ENCODE measurements at regions not wholly inside any gene's neighbourhood (a gene's known extent, or its start where the extent isn't known, plus 50 kb on each side); places are given as distances from the start of the nearest gene placed in this dataset.

DNA sequence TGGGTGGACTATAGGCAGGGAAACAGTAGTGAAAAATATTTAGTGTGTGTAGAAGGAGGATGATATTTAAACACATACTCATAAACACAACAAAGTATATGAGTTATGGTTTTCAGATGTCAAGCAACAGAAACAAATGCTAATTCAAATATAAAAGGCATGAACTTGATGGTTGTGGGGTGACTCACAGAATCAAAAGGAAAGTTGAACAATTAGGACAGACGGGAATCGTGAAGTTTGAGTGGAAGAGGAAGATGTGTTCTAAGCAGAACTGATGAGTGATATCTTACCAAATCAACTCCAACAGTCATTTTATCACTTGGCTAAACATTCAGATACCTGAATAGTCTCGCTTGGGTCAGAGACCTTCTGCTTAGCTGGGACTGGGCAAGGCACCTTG, 53.6 kb upstream of the ITGA6 start:
- H3K27me3 Mint-ChIP-seq (ENCODE audit: insufficient read depth, unreplicated experiment): no peaks in the 10 kb centered on the region
- no TSS peak for BruUV-seq (replicated peaks)
- TF ChIP-seq, protein P1, sequence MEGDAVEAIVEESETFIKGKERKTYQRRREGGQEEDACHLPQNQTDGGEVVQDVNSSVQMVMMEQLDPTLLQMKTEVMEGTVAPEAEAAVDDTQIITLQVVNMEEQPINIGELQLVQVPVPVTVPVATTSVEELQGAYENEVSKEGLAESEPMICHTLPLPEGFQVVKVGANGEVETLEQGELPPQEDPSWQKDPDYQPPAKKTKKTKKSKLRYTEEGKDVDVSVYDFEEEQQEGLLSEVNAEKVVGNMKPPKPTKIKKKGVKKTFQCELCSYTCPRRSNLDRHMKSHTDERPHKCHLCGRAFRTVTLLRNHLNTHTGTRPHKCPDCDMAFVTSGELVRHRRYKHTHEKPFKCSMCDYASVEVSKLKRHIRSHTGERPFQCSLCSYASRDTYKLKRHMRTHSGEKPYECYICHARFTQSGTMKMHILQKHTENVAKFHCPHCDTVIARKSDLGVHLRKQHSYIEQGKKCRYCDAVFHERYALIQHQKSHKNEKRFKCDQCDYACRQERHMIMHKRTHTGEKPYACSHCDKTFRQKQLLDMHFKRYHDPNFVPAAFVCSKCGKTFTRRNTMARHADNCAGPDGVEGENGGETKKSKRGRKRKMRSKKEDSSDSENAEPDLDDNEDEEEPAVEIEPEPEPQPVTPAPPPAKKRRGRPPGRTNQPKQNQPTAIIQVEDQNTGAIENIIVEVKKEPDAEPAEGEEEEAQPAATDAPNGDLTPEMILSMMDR (IDR thresholded peaks at IDR 0.05; ENCODE audit: unreplicated experiment): no peak
- CTCF ChIA-PET: no interaction called here
- H3K27ac Mint-ChIP-seq (ENCODE audit: low read depth, unreplicated experiment): no peak overlapping the region
- no peaks in the 10 kb centered on the region for H3K9me3 Mint-ChIP-seq (ENCODE audit: unreplicated experiment)
- POLR2A ChIA-PET: interaction anchor here (0.9 to 1.2 kb wide), 2 partner anchors 12 to 74 kb away, joined by 3 read pairs; no protein-coding TSS in a partner anchor
- DNase-seq (ENCODE audit: unreplicated experiment): no peak
- intact Hi-C loops (cut with micrococcal nuclease): no loop called here
- no peaks in the 10 kb centered on the region for H3K36me3 Mint-ChIP-seq (ENCODE audit: insufficient read depth, unreplicated experiment)
- H3K4me3 Mint-ChIP-seq (ENCODE audit: unreplicated experiment): no peak overlapping the region
- peaks cover 5% of the 10 kb centered on the region for H3K4me1 Mint-ChIP-seq (ENCODE audit: insufficient read depth, unreplicated experiment)

DNA sequence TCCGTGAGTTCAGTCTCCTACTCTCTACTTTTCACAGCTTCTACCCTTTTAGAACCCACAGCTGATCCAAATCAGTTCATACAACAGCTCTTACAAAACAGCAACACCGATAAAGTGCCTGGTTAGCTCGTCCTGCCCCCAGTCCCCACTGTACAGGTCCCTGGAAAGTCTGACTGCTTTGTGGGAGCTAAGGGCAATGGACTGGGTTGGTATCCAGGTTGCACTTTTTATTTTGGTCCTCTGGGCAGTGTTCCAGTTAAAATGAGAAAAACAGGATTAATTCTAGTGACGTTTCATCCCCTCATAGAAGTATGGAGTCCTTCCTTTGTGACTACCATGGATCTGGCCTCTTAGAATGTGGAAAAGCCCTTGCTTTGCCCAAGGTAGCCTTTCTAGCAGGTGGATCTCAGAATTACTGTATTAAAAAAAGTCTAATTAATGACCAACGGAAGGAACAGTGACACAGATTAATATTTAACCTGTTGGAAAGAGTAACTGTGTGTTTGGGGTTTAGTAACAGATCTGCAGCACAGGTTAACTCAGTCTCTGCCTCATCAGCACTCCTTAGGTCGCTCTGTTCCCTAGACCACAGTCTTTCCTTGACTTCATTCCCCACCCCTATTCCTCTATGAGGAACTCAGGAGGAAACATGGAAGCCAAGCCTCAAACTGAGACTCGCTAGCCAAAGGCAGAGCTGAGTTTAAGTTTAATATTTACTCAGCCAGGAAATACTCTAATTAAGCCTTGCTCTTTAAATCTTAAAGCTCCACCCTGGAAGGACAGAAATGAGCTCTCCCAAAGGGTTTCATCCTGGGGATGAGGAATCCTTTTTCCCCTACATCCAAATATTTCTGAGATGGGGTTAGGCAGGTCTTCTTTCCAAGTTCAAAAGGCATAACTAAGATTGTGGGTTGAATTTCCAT, 52.8 kb upstream of the ITGA6 start:
- ChIA-PET POLR2A (interaction anchor here (0.9 to 1.0 kb wide), 2 partner anchors 12 to 13 kb away, joined by 3 read pairs; no protein-coding TSS in a partner anchor), CTCF (no interaction called here)
- Mint-ChIP-seq H3K9me3 (ENCODE audit: unreplicated experiment) (no peaks in the 10 kb centered on the region), H3K27ac (ENCODE audit: low read depth, unreplicated experiment) (no peak overlapping the region), H3K36me3 (ENCODE audit: insufficient read depth, unreplicated experiment) (no peaks in the 10 kb centered on the region), H3K4me3 (ENCODE audit: unreplicated experiment) (no peak overlapping the region), H3K4me1 (ENCODE audit: insufficient read depth, unreplicated experiment) (peaks cover 5% of the 10 kb centered on the region), H3K27me3 (ENCODE audit: insufficient read depth, unreplicated experiment) (no peaks in the 10 kb centered on the region)
- no TSS peak for BruUV-seq (replicated peaks)
- TF ChIP-seq, protein P1 (IDR thresholded peaks at IDR 0.05; ENCODE audit: unreplicated experiment): no peak
- DNase-seq (ENCODE audit: unreplicated experiment): no peak
- intact Hi-C loops (cut with micrococcal nuclease): no loop called here

DNA sequence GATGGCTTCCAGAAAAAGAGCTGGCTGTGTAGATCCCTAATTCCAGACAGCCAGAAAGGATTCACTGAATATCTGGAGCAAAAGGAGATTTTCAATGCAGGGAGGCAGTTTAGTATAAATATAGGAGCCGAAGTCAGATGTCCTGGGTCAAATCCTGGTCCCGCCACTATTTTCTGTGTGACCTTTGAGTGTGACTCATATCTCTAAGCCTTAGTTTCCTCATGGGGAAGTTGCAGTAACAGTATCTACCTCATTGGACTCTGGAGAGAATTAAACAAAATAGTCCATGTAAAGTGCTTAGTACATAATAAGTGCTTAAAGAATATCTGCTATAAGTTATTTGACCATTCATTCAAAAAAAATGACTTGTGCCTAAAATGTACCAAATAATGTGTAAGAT, 52.1 kb upstream of the ITGA6 start:
- ChIA-PET CTCF (no interaction called here), POLR2A (interaction anchor here (1.0 kb wide), 1 partner anchor 12 kb away, joined by 3 read pairs; no protein-coding TSS in a partner anchor)
- intact Hi-C loops (cut with micrococcal nuclease): no loop called here
- H3K27ac Mint-ChIP-seq (ENCODE audit: low read depth, unreplicated experiment): no peak overlapping the region
- BruUV-seq (replicated peaks): no TSS peak
- TF ChIP-seq, protein P1 (IDR thresholded peaks at IDR 0.05; ENCODE audit: unreplicated experiment): no peak
- DNase-seq (ENCODE audit: unreplicated experiment): peak; percentile 22
- H3K9me3 Mint-ChIP-seq (ENCODE audit: unreplicated experiment): no peaks in the 10 kb centered on the region
- peaks cover 5% of the 10 kb centered on the region for H3K4me1 Mint-ChIP-seq (ENCODE audit: insufficient read depth, unreplicated experiment)
- H3K4me3 Mint-ChIP-seq (ENCODE audit: unreplicated experiment): no peak overlapping the region
- H3K27me3 Mint-ChIP-seq (ENCODE audit: insufficient read depth, unreplicated experiment): no peaks in the 10 kb centered on the region
- H3K36me3 Mint-ChIP-seq (ENCODE audit: insufficient read depth, unreplicated experiment): no peaks in the 10 kb centered on the region

DNA sequence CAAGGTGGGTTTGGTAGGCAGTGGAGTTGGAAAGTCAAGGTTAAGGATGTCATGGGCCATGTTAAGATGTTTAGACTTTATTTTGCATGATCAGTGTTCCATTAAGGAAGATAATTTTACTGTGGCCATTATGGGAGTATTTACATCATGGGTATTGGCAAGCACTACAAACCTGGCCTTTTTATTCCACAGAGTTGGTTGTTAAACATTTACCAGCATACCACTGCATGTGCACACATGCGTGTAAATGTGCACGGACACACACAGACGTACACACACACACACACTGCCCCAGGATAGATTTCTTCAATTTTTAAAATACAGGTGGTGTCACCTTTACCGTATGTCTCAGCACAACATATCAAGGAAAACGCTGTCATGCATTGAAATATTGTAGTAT, 51.4 kb upstream of the ITGA6 start:
- no TSS peak for BruUV-seq (replicated peaks)
- ChIA-PET POLR2A (no interaction called here), CTCF (no interaction called here)
- Mint-ChIP-seq H3K27me3 (ENCODE audit: insufficient read depth, unreplicated experiment) (no peaks in the 10 kb centered on the region), H3K4me3 (ENCODE audit: unreplicated experiment) (no peak overlapping the region), H3K27ac (ENCODE audit: low read depth, unreplicated experiment) (no peak overlapping the region), H3K36me3 (ENCODE audit: insufficient read depth, unreplicated experiment) (no peaks in the 10 kb centered on the region), H3K4me1 (ENCODE audit: insufficient read depth, unreplicated experiment) (peaks cover 5% of the 10 kb centered on the region), H3K9me3 (ENCODE audit: unreplicated experiment) (no peaks in the 10 kb centered on the region)
- TF ChIP-seq, protein P1 (IDR thresholded peaks at IDR 0.05; ENCODE audit: unreplicated experiment): no peak
- intact Hi-C loops (cut with micrococcal nuclease): no loop called here
- no peak for DNase-seq (ENCODE audit: unreplicated experiment)

Data from MCF 10A (cell line).